ENCODE measurements at regions not wholly inside any gene's neighbourhood (a gene's known extent, or its start where the extent isn't known, plus 50 kb on each side); places are given as distances from the start of the nearest gene placed in this dataset.

- no peak for TF ChIP-seq CTCF (IDR thresholded peaks at IDR 0.05)
- no peak for TF ChIP-seq POLR2A (IDR thresholded peaks at IDR 0.05)
These were observed 55.5 kb upstream of the RPL38 start for GRCh38 chr17:74147966-74148365.

Data from right lobe of liver (tissue), 4 donors.